AG08396 (cell line): ENCODE measurements at regions not wholly inside any gene's neighbourhood (a gene's known extent, or its start where the extent isn't known, plus 50 kb on each side); places are given as distances from the start of the nearest gene placed in this dataset.
"Not testable (repeated sequence)": the region's sequence is repeated elsewhere in the genome, so short reads cannot be mapped to it uniquely, and the experiment has no call there.

ENCODE experiments used
- DNase-seq: peaks from one replicate; pipeline ENCODE4 v3.0.0; 2012; ENCODE audit warnings: low spot score, mixed read lengths

GRCh38 chr2:2797797-2798196, 466.7 kb upstream of the MYT1L start:
- no peak for DNase-seq

DNA sequence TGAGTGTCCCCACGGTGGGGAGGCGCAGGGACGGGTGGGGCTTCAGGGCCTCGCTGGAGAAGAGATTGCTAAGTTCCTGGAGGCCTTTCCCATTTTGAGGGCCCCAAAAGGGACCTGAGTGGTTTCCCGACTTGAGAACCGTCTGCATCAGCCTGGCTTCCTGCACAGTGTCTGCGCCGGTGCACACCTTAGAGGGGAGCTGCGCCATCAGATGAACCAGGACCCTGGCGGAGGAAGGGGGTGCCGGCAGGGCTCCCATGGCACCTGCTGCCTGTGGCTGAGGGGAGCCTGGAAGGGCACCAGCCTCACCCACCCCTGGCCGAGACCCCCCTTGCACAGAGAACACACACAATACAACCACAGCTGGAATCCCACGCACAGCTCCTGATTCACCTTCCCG, 465.1 kb upstream of the MYT1L start:
- DNase-seq = no peak

GRCh38 chr2:2795438-2796091, 464.5 kb upstream of the MYT1L start:
- DNase-seq = no peak

DNA sequence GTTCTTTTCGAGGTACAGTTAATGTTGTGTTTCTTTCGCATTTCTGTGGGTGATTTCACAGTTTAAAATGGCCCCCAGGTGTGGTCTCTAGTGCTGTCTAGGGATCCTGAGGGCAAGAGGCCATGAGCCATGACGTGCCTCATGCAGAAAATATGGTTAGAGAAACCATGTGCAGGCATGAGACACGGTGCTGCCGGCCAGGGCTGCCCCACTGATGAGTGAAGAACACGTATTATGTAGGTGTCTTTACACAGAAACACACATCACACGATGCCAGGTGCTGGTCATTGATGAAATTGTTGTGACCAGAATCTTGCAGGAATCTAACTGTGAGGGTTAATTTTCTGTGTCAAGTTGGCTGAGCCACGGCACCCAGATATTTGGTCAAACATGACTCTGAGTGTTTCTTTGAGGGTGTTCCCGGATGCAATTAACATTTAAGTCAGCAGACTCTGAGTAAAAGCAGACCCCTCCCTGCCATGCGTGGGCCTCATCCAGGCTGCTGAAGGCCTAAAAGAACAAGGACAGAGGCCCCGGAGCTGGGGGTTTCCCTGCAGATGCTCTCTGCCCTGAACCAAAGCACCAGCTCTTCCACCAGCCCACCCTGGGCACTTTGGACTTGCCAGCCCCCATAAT, 463.0 kb upstream of the MYT1L start:
- DNase-seq = no peak

DNA sequence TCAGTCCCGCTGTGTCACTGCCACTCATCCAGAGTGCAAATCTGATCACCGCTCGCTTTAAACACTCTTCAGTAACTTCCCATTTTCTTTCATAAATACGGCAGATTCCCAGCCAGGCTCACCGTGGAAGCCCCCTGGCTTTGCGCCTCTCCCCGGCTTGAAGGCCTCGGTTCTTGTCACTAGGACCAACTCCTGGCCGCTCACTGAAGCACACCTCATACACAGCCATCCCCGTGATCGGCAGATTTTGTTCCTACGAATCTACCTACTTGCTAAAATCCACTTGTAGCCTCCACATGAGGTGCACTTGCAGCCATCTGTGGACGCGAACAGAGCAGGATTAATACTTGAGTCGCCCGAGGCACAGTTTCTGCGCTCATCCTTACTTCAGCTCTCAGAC, 462.4 kb upstream of the MYT1L start:
- no peak for DNase-seq

DNA sequence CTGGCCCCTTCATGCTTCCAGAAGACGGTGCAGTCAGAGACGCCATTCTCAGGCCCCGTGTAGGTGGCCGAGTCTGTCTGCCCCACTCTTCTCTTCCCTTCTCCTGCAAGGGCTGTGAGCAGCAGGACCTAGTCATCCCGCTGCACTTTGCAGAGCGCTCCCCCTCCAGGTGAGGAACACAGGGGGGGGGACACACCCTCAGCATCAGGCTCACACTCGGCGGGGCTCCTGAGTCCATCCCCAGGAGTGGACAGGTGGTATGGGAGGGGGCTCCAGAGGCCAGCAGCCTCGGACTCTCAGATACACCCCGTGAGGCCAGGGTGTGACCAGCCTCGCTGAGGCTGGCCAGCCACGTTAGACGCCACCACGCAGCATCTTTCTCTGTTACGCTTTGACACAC, 460.5 kb upstream of the MYT1L start:
- no peak for DNase-seq

DNA sequence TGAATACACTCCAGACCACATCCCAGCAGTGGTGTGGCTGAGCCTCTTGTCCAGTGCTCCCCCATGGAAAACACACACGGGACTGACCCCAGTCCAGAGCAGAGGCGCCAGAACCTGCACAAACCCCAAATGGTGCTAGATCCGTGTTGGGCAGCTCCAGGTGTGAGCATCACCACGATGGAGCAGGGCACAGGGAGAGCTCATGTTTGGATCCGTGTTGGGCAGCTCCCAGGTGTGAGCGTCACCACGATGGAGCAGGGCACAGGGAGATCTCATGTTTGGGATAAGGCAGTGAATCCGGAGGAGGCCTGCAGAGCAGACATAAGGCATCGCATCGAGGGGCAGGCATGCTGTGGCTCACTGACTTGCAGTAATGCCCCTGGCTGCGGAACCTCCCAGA, 460.0 kb upstream of the MYT1L start:
- no peak for DNase-seq

DNA sequence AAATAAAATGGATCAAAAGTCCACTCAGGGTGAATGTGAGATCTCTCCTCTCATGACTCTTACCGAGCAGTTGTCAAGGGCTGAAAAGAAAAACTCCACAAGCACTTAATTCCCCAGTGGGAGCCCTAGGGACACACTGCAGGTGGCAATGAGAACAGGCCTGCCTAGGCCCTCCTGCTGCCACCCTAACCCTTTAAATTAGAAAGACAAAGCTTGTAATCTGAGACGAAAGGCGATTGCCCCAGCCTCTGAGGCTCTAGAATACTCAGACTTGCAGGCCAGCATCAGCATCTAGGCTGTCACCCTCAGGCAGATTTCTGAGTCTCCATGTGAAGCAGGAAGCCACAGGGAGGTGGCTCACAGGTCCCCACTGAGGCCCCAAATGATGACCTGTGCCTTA, 457.0 kb upstream of the MYT1L start:
- no peak for DNase-seq

DNA sequence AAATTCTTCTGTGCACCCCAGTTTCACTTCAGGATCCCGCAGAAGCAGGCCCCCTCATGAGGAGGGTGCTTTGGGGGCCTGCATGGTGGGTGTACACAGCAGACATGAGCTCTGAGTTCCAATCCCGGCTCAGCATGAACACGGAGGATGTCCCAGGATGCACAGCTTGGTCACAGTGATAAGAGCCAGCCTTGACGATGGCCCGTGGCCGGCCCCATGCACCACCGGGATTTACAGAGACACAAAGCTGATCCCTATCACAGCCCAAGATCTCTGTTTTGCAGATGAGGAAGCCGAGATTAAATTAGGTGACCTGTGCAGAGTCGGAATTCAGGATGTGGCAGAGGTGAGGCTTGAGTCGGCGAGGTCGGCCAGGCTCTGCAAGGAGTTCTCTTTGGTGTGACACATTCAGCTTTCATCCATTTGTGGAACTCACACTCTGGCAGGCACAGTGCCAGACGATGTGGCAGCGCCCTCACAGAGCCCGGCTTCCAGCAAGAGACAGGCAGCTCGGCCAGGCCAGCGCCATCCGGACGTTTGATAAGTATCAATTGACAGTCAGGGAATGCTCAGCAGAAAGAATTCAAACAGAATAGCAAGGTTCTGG, 456.3 kb upstream of the MYT1L start:
- no peak for DNase-seq

DNA sequence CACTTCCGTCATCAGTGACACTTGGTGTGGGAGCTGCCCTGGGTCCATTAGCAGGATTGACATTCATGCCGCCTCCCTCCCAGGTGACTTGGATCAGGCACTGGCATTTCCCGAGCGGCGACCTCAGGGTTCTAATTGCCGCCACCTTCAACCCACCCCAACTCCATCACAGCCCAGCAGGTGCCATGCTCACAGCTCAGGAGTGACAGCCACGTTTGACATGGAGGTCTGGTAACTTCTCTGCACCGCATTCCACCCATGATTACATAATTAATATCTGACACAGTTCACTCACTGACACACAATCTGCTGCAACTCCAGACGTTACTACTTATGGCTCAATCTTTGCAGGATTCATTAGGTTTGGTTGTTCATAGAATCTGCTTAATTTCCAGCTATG, 450.9 kb upstream of the MYT1L start:
- DNase-seq = no peak

DNA sequence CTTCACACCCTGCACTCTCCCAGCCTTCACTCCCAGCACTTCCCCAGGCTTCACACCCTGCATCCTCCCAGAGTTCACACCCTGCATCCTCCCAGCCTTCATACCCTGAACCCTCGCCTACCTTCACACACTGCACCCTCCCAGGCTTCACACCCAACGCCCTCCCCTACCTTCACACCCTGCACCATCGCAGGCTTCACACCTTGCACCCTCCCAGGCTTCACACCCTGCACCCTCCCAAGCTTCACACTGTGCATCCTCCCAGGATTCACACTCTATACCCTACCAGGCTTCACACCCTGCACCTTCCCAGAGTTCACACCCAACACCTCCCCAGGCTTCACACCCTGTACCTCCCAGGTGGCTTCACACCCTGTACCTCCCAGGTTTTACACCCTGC, 448.7 kb upstream of the MYT1L start:
- DNase-seq = no peak

DNA sequence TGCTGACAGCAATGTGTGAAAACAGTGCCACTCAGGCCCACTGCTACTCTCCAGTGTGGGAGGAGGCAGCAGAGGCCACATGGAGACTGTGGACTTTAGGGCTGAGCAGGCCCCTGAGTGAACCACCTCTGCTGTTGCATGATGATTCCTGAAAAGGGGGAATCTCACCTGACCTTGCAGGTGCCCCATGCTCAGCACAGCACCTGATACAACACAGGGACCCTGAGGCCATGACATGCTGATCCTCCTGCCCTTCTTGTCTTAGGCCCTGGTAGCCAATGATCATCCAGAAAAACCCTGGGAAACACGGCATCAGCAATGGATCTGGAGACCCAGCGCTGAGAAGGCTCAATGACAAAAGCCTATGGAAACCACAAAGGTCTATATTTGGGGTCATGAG, 446.8 kb upstream of the MYT1L start:
- no peak for DNase-seq

GRCh38 chr2:2777213-2777612, 446.1 kb upstream of the MYT1L start:
- DNase-seq = no peak

DNA sequence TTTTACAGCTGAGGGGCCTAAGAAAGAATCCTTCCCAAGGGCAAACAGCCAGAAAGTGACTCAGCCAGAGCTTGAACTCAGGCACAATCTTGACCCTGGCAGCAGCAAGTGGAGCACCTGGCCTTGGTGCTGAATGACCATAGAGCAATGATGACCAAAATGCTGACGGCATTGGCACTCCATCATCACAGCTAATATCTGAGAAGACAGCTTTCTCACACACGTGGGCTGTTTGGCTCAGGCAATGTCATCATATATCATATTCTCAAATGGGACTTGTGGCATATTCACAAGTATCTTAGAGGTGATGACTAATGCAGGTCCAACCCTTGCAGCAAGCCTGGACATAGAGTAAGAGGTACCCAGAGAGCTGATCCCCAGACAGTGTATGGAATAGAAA, 443.9 kb upstream of the MYT1L start:
- no peak for DNase-seq

DNA sequence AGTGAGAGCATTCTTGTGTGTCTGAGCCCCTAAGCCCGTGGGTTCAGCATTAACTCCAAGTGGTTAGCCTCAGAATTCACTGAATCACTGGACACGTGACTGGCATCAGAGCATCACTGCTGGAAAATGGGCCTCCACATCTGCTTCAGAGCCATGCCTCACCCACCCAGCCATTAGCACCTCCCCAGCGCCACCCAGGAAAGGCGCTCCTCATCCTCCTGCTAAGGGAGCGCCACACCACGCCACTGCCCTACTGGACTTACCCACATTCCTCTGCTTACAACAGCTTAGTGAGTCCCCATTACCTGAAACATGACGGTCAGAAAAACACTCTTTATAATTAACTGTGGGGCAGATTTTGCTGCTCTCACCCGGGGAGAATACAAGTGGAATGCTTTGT, 442.6 kb upstream of the MYT1L start:
- no peak for DNase-seq

DNA sequence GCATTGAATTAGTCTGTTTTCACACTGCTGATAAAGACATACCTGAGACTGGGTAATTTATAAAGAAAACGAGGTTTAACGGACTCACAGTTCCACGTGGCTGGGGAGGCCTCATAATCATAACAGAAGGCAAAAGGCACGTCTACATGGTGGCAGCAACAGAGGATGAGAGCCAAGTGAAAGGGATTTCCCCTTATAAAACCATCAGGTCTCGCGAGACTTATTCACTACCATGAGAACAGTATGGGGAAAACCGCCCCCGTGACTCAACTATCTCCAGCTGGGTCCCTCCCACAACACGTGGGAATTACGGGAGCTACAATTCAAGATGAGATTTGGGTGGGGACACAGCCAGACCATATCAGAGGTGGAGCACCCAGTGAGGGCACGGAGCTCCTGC, 442.0 kb upstream of the MYT1L start:
- not testable (repeated sequence) for DNase-seq

DNA sequence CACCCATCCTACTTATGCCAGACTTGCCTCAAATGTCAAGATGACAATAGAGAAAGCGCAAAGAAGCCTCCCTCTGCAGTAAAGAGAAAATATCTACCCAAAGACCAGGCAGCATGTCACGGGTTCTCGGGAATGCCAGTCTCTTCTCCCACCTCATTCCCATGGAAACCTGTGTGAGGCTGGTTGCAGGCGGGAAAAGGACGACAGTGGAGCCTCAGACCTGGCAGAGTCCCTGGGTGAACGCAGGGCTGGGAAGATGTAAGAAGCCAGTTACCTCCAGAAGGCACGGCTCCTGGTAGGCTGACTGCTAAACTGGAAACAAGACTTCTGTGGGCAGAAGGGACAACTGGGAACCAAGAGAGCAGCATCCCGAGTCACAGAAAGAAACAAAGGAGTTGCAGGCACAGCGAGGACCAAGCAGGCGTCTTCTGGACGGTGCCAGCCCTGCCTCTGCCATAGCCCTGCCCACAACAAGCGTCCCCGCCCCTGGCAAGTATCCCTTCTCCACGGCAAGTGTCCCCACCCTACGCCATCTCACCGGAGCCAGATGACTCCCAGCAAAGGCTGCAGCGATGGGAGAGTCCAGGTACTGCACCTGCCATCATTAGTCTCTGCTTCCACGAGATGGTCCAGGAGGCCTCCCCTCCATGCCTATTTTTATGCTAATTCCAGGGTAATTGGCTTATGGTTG, 440.8 kb upstream of the MYT1L start:
- DNase-seq = no peak

DNA sequence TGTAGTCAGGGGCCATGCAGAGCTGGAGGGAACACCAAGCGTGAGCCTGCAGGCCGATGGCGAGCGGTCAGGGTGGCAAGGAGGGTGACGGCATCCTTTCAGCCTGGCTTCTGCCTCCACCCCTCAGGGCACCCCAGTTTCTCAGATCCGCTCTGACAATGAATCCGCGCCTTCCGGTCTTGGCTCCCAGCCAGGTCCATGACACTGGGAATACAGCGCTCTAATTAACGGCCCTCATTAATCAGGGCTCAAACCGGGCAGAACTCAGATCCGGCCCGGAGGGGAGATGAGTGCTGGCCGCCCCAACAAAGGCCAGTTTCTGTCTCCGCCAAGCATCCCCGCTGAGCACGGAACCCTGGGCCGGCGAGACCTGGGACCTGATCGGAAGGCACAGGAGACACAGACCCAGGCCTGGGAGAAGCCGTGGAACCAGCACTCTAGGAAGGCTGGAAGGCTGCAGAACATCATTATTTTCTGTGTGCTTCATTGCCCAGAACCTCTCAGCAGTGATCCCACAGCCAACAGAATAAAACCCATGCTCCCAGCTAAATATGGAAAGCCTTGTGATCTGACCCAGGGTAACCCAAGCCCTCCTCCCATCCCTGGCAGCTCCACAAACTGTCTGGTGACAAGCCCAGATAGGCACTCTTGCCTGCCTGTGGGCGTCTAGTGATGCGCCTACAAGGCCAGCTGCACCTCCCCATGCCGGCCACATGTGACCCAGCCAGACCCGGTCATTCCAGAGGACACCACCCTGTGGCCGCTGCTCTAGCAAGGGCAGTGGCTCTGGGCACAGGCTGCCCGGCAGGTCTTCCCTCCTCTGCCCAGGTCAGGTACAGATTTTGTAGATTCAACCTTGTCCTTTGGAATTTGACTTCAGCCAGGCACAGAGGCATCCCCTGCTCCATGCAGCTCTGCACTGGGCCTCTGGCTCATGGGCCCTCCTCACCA, 438.7 kb upstream of the MYT1L start:
- DNase-seq = no peak

DNA sequence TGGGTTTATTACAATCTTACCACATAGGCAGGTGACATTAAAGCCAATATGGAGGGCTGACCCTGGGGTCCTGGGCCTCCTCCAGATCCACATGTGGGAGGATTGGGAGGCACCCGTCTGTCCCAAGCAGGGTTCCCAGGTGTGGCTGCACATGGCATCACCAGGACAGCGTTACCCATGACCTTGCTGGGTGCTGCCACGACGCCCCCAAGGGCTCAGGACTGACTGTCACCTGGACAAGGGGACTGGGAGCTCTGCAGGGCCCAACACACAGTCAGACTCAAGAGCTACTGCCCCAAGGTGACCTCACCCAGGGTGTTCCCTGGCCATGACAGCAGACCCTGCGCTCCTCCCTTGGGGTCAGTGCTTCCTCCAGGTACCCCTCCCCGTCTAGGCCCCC, 437.4 kb upstream of the MYT1L start:
- no peak for DNase-seq

- DNase-seq = no peak
Observed at GRCh38 chr2:2767837-2768236, 436.8 kb upstream of the MYT1L start.

DNA sequence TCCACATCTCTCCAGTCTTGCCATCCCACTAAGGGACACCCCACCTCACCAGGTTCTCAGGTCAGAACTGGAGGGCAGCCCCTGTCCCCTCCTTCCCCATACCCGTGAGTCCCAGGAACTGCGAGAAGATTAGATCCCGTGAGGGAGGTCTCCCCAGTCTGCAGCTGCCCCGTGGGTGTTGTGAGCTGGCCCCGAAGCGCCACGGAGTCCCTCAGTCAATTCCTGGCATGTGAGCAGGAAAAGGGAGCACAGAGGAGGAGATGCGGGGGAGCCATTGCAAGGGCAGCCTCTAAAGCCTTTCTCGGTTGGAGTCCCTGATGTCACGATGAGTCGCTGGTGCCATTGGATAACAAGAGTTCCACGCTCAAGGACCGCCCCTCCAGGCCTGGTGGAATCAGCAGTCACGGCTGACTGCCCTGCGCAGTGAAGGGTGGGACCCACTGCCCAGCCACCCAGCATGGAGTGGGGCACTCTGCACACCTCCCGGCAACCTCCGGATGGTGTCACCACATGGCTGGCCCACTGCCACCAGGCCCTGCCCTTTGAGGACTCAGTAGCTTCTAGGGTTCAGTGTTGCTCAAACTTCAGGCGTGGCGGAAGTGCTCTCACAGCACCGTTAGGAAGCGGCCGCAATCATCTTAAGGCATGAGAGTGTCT, 434.9 kb upstream of the MYT1L start:
- DNase-seq = no peak
